Stimulated activated CD8-positive, alpha-beta memory T cell treated with anti-CD3 and anti-CD28 coated beads, Interleukin-15, amount 100 ng/mL, for 1 hour (primary cell): ENCODE measurements at regions not wholly inside any gene's neighbourhood (a gene's known extent, or its start where the extent isn't known, plus 50 kb on each side); places are given as distances from the start of the nearest gene placed in this dataset.
A peak's percentile ranks its signal among the peaks of the same experiment; 100 is the strongest.
"Not testable (repeated sequence)": the region's sequence is repeated elsewhere in the genome, so short reads cannot be mapped to it uniquely, and the experiment has no call there.

Experiments used
- DNase-seq: peaks from one replicate; pipeline ENCODE4 v3.0.0-alpha.2; 2020; ENCODE audit warnings: low read depth

GRCh38 chr5:133881576-133882388 lies 86.6 kb downstream of the C5orf15 start:
- DNase-seq = no peak

- no peak for DNase-seq
These were observed 90.2 kb downstream of the C5orf15 start for GRCh38 chr5:133878236-133878555.

DNA sequence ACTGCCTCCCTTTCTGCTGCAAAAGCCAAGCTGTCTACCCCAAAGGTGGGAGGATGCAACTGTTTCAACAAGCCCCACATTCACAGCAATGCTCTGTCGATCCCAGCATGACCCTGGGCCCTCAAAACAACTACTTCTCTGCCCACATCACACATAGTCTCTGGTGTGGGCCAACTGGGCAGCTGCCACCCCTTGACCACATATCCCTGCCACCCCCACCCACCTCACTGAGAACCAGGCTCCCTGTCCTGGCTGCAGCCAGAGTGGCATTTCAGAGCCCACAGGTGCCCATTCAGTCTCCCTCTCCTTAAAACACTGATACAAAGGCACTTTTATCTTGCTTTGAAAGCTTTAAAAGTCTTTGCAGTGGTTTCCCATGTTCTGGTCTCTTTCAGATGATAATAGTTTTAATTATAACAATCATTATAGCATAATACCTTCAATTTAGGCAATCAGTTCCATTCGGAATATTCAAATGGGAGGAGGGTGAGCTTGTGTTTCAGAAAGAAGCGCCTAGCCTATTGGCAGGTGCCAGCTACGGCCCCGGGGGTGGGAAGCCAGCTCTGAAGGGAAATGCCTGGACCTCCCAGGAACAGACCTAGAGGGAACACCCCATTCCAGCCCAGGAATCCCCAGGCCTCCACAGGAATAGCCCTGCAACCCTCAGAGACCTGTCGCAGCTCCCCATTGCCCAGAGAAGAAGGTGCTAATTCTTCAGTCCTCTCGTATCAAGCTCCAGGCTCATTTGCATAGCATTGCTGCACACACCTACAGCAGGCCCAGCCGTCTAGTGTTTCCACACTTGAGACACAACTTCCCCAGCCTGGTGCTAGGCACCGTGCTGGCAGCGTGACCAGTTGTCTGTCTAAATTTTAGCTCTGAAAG lies 90.8 kb downstream of the C5orf15 start:
- DNase-seq = no peak

GRCh38 chr5:133876266-133876665 lies 92.2 kb downstream of the C5orf15 start:
- DNase-seq = no peak

DNA sequence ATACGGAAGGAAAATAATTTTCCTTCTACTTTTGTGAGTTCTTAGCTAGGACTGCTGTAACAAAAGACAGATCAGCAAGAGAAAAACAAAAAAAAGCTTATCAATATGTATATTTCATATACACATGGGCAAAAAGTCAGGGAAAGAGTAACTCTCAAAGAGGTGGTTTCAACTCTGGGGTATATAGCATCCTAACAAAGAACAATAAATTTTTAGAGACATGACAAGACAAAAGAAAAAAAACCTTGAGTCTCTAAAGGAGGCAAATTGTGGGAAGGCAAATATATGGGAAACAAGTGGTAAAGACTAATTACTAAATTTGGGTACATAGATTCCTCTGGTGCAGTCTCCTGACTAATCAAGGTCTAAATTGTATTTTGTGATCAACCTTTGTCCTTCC lies 93.2 kb downstream of the C5orf15 start:
- no peak for DNase-seq

DNA sequence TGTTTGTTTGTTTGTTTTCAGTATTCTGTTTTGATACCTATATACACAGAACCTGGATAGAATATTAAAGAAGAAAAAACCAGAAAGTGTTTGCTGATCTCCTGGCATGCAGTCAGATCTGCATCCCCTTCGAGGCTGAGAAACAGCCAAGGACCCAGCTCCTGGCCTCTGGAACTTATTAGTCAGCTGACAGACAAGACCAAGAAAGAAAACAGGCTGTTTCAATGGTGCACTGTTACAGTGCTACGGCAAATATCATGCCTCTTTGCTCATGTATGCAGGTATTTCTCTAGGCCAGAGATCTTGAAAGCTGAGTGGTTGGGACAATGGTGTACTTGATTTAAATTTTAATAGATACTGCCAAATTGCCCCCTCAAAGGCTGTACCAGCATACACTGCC lies 95.0 kb downstream of the C5orf15 start:
- no peak for DNase-seq

- no peak for DNase-seq
These were observed 97.8 kb downstream of the C5orf15 start for GRCh38 chr5:133870661-133871060.

DNA sequence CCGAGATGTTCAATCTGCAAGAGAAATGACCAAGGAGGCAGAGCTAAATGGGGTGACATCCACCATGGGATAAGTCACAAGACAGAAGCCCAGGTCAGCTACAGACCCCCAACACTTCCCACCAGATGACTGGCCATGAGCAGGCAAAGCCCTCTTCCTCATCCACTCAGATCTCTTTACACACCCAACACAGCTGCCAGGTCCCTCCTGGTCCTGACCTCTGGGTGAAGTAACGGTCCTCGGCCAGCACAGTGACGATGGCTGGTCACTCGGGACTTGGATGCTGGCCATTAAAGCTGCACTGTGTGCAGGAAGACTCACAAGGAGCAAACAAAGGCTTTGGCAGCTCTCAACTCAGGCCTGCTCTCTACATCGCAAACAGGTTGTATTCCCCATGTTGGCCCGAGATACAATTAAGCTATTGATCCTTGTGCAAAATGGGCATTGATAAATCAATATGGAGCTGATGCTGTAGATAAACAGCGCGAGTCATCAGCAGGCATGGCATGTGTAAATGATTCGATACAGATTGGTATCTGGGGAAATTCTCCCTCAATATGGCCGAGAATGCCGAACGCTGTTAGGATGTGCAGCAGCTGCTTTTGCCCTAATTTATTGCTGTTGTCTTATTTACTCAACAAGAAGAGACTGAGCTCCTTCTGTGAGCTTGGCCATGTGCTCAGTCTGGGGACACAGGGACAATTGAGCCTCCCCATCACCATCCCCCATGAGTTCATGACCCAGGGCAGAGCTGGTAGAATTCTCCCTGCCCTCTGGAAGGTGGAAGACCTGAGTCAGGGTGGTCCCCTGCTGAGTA lies 98.7 kb downstream of the C5orf15 start:
- DNase-seq = no peak

GRCh38 chr5:133868946-133869518 lies 99.4 kb downstream of the C5orf15 start:
- peak; percentile 39 for DNase-seq

DNA sequence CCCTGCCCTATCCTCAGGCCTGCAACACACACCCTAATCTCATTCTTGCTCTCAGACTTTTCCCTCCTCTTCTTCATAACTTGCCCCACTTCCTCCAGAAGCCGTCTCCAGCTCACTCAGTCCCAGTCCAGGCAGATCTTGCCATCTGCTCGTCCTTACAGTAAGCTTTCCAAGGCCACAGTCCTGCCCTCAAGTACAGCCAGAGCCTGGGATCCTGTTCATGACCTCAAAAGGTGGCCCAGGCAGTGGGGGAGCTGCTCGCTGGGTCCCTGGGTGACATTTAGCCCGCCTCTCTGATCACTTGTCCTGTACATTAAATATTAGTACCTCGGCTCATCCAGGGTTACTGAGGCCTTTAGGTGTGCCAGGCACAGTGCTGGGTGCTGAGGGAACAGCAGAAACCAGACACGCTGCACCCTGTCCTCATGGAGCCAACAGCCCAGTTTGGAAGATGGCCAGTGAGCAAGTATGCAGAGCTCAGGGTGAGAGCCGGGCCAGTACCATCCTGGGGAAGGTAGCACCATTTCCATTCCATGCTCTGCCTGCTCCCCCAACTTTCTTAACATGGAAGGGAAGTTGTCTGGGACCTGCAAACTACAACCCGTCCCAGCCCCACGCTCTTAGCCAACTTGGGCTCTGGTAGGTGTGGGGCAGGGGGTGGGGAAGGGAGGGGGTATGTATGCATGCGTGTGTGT lies 100.4 kb downstream of the C5orf15 start:
- no peak for DNase-seq

DNA sequence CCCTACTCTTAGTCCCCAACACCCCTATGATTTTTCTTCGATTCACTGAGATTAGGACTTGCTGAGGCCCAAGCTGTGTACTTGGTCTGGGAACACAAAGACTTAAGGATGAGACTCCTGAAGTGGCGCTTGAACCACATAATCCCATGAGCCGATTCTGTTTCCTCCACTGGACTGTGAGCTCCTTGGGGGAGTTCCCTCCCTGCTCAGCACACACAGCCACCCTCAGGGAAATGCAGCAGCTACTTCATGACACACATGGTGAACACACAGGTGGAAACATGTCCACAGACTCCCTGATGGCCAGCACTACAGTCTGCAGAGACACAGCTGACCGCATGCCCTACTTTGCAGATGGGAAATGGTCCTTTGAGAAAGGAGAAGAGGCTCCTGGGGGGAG lies 101.1 kb downstream of the C5orf15 start:
- no peak for DNase-seq

DNA sequence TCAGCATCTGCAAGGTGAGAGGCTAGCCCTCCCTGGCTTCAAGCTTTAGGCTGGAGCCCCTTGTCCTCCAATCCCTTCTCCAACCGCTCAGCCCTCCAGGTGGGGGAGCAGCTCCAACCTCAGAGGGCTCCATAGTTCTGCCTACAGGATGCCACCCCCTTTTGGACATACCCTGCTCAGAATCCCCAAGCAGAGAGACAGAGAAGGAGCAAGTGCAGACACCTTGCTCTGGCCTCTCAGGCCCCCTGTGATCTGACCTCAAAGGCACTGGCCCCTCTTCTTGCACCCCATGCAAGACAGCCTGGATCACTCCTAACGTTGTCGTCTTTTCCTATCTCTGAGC lies 101.6 kb downstream of the C5orf15 start:
- no peak for DNase-seq

GRCh38 chr5:133866160-133866902 lies 102.1 kb downstream of the C5orf15 start:
- DNase-seq = no peak

- DNase-seq = no peak
These were observed 103.3 kb downstream of the C5orf15 start for GRCh38 chr5:133865113-133865512.

DNA sequence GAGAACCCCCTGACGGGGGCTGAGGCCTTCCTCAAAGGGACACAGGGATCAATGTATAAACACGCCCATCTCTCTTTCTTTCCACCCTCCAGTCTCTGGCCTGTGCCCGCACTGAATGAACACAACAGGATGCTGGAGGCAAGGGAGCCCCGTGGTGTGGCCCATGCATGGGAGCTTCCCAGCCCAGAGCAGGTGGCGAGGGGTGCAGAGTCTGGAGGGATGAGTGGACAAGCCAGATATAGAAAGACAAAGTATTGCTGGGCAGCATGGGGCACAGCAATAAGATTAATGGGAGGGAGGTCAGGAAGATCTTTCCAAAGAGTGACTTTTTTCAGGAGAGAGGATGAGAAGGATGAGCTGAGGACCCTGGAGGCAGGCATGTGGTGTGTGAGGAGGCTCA lies 103.7 kb downstream of the C5orf15 start:
- DNase-seq = no peak

DNA sequence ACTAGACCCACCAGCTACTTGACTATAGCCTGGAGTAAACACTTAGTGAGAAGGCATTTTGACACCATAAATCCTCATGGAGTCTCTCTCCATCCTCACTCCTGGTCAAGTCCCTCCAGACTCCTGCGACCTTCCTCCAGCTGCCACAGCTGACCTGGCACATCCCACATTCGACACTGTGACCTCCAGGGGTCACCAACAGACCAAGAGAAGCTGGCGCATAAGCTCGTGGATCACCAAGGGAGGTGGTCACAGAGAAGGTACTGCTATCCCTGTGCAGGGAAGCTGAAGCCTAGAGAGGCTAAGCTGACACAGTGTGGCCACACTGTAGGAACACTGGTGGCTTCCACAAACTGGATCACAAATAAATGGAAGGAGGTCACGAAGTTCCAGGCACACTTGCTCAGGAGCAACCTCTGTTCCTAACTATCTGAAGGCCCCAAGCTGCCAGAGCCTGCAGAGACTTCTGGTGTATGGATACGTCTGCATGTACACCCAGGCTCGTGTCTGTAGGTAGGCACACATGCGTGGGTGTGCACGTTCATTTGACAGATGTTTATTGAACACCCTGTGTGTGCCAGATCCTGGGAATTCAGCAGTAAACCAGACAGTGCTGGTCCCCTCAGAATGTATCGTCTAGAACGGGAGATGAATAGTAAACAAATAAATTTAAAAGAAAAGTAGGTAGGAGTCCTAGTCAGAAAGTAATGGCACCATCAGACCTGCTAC lies 104.4 kb downstream of the C5orf15 start:
- DNase-seq = no peak

DNA sequence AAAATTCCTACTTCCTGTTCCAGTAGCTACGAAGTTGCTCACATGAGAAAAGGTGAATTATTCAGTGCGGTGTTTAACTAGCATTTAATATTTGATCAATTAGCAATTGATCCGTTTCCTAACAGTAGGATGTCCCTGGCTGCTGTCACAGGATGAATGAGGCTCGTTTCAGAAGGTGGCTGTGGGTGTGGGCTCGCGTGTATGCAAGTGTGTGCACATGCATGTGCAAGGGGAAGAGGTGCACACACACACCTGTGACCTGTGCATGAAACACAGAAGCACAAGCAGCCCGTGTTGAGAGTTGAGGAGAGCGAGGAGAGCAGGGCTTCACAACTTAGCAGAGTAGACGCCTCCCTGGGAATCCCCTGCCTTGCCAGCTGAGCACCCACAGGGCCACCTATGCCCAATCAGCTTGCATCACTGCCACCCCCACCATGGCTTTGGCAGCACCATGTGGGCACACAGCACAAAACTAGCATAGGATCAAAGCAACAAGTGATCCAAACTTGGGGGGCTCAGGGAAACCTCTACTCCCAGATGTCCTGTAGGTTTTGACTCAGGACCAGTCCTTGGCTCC lies 107.2 kb downstream of the C5orf15 start:
- DNase-seq = no peak

DNA sequence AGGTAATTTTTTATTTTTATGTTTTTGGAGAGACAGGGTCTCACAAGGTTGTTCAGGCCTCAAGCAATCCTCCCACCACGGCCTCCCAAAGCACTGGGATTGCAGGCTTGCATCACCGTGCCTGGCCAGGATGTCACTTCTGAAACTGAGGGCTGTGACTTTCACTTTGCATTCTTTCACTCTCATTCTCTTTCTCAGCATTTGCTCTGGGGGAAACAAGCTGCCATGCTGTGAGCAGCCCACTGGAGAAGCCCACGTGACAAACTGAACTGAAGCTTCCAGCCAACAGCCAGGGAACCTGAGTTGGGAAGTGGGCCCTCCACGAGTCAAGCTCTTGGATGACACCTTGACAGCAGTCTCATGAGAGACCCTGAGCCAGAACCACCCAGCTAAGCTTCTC lies 109.4 kb downstream of the C5orf15 start:
- DNase-seq = no peak

GRCh38 chr5:133857595-133858313 lies 110.7 kb downstream of the C5orf15 start:
- not testable (repeated sequence) for DNase-seq
